Astrocyte of the cerebellum (primary cell): ENCODE measurements at regions not wholly inside any gene's neighbourhood (a gene's known extent, or its start where the extent isn't known, plus 50 kb on each side); places are given as distances from the start of the nearest gene placed in this dataset.
"Not testable (repeated sequence)": the region's sequence is repeated elsewhere in the genome, so short reads cannot be mapped to it uniquely, and the experiment has no call there.

Experiments used
- DNase-seq: peaks from one replicate; pipeline ENCODE4 v3.0.0-alpha.2; 2011; ENCODE audit warnings: low read depth
- H3K4me3 ChIP-seq: 2 replicates; pipeline ENCODE4 v1.5.1; 2011; ENCODE audit warnings: mild to moderate bottlenecking, low read depth, low read length, moderate library complexity
- in situ Hi-C: cut with HindIII; loops from 2 replicates; pipeline ENCODE4 v1.10.0; 2017; ENCODE audit warnings: low sequenced_read_pairs
- TF ChIP-seq, protein P1 (sequence below): IDR thresholded peaks from 2 replicates; pipeline ENCODE4 v1.5.1; 2012; ENCODE audit warnings: low read length, low read depth, moderate library complexity, mild to moderate bottlenecking; ENCODE audit errors: missing control alignments

DNA sequence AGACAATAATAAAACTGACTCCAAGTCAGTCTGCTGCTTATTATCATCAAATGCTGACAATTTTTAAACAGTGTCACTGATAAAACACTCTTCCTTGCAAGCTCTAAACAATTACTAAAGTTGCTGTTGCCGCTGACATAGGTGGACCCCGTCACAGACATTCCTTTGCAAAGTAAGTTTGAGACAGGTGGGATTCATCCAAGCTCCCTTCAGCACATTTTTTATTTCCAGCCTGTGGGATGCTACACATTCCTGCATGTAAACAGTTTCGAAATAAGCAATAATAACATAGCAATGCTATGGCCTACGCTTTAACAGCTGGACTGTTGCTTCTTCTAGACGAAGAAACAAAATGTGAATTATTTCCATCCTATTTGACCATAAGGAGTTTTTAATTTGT, 85.4 kb upstream of the HIF1A start:
- TF ChIP-seq, protein P1, sequence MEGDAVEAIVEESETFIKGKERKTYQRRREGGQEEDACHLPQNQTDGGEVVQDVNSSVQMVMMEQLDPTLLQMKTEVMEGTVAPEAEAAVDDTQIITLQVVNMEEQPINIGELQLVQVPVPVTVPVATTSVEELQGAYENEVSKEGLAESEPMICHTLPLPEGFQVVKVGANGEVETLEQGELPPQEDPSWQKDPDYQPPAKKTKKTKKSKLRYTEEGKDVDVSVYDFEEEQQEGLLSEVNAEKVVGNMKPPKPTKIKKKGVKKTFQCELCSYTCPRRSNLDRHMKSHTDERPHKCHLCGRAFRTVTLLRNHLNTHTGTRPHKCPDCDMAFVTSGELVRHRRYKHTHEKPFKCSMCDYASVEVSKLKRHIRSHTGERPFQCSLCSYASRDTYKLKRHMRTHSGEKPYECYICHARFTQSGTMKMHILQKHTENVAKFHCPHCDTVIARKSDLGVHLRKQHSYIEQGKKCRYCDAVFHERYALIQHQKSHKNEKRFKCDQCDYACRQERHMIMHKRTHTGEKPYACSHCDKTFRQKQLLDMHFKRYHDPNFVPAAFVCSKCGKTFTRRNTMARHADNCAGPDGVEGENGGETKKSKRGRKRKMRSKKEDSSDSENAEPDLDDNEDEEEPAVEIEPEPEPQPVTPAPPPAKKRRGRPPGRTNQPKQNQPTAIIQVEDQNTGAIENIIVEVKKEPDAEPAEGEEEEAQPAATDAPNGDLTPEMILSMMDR: no peak
- no peak for DNase-seq
- no peak overlapping the region for H3K4me3 ChIP-seq
- in situ Hi-C loops: no loop called here

DNA sequence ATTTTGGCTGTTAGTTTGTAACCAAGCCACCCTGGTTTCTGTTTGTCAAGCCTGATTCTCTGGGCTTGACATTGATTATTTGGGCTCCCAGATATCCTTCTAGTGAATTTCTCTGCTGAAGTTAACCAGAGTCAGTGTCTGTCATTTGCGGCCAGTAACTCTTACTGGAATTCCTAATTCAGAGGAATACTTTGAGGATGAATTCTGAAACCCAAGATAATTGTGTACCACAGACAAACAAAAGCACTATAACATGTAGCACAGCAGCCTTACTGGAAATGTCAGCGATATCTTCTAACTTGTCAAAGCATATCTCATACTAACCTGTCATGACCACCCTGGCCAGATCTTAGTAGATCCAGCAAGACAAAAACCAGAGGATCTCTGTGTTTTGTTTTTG, 84.4 kb upstream of the HIF1A start:
- TF ChIP-seq, protein P1: no peak
- DNase-seq: no peak
- in situ Hi-C loops: no loop called here
- no peak overlapping the region for H3K4me3 ChIP-seq

DNA sequence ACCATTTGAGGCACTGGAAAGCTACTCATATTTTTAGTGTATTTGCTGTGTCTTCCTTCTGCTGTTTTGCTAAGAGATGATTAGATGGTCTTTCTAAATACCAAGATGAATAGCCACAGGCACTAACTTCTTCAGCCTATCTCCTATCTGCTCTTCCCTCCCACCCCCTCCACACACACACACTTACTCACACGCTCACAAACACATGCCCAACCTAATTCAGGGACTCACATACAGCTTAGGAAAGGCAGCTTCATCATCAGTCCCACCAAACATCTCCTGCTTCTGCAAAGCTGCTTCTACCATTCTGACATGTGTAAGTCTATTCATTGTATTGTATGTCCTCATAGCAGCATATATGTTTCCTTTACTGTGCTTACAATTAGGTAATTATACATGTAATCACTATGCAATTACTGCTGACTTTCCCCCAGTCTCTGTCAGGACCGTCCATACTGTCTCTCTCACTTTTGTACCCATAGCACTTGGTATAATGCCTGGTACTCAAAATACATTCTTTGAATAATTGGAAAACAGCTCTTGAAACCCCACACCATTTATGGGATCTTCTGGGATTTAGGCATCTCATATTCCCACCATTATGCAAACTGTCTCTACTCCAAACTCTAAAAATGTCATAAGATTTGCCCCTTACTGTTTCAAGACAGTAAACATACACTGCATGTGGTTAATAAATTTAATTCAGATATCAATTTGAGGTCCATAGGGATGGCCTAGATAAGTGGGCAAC, 83.3 kb upstream of the HIF1A start:
- in situ Hi-C loops: no loop called here
- no peak for DNase-seq
- TF ChIP-seq, protein P1: no peak
- H3K4me3 ChIP-seq: no peak overlapping the region

DNA sequence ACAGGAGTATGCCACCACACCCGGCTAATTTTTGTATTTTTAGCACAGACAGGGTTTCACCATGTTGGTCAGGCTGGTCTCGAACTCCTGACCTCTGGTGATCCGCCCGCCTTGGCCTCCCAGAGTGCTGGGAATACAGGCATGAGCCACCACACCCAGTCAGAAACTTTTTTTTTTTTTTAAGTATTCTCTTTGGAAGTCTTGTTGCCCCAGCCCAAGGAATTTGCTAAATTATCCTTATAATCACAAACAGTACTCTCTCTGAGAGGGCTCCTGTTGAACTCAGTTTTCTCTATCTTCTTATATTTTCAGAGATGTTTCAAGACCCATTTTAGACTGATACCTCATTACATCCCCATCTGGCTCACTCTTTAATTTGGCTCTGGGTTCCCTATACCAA, 82.3 kb upstream of the HIF1A start:
- H3K4me3 ChIP-seq, in situ Hi-C loops, DNase-seq: not testable (repeated sequence)

DNA sequence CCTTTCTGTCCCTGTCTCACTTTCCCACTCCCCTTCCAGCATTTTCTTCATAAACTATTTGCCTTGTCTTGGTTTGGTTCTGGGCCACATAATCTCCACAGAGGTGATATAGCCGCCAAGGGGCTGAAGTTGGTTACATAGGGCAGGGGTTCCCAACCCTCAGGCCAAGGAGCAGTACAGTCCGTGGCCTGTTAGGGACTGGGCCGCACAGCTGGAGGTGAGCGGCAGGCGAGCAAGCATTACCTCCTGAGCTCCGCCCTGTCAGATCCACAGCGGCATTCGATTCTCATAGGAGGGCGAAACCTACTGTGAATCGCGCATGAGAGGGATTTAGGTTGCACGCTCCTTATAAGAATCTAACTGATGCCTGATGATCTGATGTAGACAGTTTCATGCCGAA, 80.6 kb upstream of the HIF1A start:
- no peak for DNase-seq
- no peak overlapping the region for H3K4me3 ChIP-seq
- in situ Hi-C loops: no loop called here
- TF ChIP-seq, protein P1: no peak

DNA sequence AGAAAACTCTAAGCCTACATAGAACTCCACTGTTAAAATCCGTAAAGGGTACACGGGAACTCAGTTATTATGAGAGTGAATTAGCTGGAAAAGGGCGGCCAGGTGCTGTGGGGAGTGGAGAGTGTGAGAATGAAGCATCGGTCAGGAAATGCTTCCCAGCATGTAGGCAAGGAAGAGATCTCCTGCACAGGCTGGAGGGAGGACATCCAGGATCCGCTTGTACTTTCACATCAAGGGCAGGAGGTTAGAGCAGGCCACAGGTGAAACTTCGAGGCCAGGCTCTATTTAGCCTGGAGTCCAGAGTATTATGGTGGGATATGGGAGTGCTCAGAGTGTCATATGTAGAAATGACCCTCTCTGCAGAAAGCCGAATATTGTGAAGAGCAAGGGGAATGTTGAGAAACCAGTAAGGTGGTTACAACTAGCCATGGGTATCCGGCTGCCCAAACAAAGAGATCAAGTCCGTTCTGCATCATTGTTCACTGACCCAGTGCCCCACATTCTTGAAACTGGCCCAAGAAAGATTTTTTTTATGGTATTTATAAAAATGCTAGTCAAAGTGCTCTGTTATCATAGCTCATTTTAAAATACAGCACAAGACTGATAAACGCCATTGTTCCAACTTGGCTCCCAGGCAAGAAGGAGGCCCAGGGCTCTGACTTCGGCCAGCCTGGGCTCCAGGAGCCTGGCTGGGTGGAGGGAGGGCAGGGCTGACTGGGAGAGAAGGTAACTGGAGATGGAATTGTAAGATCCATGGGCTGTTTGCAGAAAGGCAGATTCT, 79.4 kb upstream of the HIF1A start:
- TF ChIP-seq, protein P1: no peak
- DNase-seq: no peak
- in situ Hi-C loops: no loop called here
- H3K4me3 ChIP-seq: no peak overlapping the region
